Retinal pigment epithelial cell (primary cell): ENCODE measurements at regions not wholly inside any gene's neighbourhood (a gene's known extent, or its start where the extent isn't known, plus 50 kb on each side); places are given as distances from the start of the nearest gene placed in this dataset.
"Not testable (repeated sequence)": the region's sequence is repeated elsewhere in the genome, so short reads cannot be mapped to it uniquely, and the experiment has no call there.

Experiments
- DNase-seq: peaks from one replicate; pipeline ENCODE4 v3.0.0-alpha.2; 2010; ENCODE audit warnings: low read depth
- H3K4me3 ChIP-seq: 2 replicates; pipeline ENCODE4 v1.5.1; 2011; ENCODE audit warnings: mild to moderate bottlenecking, low read length, control low read depth, moderate library complexity
- TF ChIP-seq, protein P1 (sequence below): conservative IDR thresholded peaks from 2 replicates; pipeline ENCODE4 v1.5.1; 2011; ENCODE audit warnings: low read depth, low read length, control low read depth, inconsistent platforms

DNA sequence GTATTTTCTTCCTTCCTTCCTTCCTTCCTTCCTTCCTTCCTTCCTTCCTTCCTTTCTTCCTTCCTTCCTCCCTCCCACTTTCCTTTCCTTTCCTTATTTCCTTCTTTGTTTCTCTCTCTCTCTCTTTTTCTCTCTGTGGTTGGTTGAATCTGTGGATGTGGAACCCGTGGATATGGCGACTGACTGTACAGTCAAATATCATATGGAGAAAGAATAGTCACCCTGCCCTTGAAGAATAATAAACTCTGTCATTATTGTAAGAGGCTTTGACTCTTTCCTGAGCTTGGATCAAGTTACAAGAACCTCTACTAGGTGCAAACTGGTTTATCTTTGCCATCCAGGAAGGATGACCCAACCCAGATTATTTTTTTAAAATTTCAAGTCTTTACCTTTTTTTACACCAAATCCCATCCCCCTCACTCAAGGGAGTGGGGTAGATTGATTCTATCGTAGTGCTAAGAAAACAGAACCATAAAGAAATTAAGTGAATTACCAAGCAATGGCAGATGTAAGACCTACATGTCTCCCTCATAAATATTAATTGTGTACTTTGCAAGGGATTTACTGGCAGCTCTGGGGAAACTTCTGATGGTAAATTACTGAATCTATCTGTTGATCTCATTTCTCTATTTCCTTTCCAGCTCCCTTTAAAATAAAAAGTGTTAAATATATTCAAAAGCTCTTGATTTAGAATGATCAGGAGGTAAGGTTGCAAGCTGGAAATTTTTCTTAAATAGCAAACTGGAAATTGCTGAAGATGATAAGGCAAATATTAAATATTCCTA is 667.5 kb downstream of the UTRN start:
- no peak overlapping the region for H3K4me3 ChIP-seq
- TF ChIP-seq, protein P1, sequence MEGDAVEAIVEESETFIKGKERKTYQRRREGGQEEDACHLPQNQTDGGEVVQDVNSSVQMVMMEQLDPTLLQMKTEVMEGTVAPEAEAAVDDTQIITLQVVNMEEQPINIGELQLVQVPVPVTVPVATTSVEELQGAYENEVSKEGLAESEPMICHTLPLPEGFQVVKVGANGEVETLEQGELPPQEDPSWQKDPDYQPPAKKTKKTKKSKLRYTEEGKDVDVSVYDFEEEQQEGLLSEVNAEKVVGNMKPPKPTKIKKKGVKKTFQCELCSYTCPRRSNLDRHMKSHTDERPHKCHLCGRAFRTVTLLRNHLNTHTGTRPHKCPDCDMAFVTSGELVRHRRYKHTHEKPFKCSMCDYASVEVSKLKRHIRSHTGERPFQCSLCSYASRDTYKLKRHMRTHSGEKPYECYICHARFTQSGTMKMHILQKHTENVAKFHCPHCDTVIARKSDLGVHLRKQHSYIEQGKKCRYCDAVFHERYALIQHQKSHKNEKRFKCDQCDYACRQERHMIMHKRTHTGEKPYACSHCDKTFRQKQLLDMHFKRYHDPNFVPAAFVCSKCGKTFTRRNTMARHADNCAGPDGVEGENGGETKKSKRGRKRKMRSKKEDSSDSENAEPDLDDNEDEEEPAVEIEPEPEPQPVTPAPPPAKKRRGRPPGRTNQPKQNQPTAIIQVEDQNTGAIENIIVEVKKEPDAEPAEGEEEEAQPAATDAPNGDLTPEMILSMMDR, result no peak
- DNase-seq, result no peak

DNA sequence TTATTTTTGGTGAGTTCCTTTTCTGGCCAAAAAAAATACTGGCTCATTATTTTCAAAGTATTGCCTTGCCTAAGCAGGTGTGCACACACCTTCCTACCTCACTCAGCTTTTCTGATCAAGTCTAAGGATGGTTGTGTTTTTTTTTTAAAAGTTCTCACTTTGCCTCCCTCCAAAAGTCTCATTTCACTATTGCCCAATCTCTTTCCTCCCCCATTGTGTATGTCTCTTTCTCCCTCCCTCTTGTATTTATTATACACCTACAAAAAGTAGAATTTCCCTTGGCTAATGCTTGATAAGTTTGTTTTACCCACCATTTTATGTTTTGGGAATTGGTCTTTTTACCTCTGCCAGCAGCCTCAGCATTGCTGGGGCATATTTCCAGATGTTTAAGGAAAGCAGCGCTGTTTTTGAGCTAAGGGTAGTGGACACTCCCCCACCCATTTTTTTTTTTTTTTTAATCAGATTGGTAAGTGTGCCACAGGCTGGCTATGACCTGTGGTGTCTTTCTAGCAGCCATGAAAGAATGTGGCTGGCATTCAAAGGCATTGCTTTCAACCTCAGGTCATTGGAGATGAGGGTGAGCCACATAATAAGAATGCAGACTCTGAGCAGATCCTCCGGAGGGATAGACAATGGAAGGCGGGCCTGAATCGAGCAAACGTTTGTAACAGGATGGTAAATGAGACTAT is 668.6 kb downstream of the UTRN start:
- TF ChIP-seq, protein P1, result no peak
- peak; percentile 29 for DNase-seq
- H3K4me3 ChIP-seq, result no peak overlapping the region

DNA sequence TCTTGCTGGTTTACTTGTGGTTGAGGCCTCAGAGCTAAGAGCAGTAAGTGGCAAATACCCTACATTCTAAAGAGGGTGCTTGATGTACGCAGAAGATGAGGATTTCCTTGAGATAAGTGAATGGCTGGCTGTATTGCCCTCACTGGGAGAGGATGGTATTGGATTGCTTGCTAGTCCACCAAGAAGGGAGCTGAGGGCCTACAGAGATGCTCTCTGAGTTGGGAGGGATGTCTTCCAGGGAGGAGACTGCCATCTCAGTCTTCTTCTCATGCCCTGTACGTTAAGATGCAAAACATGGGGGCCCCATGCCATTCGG is 669.1 kb downstream of the UTRN start:
- TF ChIP-seq, protein P1, result no peak
- no peak for DNase-seq
- H3K4me3 ChIP-seq, result no peak overlapping the region

DNA sequence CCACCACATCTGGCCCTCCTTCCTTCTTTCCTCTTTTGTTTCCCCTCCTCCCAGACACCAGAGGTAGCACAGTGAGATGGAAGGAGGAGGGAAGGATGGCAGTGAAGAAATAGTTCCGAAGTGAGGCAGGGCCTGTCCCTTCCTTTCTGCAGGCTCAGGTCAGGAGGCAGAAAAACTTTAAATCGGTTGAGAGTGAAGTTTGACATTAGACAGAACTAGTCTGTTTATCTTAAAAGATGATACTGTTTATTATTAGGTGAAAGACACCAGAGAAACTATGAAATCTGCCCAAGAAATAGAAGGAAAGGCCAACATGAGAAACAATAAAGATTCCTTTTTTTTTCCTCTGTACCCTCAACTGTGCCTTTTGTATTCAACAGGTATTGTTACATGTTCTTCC is 670.3 kb downstream of the UTRN start:
- TF ChIP-seq, protein P1, result no peak
- no peak overlapping the region for H3K4me3 ChIP-seq
- no peak for DNase-seq

DNA sequence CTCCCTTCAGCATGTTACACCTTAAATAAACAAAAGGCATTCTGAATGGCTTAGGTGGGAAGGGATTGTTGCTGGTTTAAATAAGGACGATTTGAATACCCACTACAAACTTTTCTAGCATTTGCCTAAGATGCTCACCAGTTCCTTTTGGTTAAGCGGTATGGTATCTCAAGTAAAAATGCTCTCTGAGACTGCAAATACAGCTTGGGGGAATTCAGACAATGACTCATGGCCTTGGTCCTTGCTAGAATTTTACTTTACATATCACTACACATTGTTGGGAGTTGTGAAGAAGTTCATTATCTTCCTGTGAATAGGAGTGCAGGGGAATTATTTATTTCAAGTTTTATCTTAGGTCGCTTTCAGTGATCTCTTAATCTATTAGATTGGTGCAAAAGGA is 670.7 kb downstream of the UTRN start:
- peak; percentile 9 for DNase-seq
- no peak overlapping the region for H3K4me3 ChIP-seq
- TF ChIP-seq, protein P1, result no peak

DNA sequence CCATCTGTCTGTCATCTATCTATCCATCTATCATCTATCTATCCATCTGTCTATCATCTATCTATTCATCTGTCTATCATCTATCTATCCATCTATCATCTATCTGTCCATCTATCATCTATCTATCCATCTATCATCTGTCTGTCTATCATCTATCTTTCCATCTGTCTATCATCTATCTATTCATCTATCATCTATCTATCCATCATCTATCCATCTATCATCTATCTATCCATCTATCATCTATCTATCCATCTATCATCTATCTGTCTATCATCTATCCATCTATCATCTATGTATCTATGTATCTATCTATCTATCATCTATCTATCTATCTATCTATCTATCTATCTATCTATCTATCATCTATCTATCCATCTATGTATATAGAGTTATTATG is 671.6 kb downstream of the UTRN start:
- not testable (repeated sequence) for DNase-seq, H3K4me3 ChIP-seq

DNA sequence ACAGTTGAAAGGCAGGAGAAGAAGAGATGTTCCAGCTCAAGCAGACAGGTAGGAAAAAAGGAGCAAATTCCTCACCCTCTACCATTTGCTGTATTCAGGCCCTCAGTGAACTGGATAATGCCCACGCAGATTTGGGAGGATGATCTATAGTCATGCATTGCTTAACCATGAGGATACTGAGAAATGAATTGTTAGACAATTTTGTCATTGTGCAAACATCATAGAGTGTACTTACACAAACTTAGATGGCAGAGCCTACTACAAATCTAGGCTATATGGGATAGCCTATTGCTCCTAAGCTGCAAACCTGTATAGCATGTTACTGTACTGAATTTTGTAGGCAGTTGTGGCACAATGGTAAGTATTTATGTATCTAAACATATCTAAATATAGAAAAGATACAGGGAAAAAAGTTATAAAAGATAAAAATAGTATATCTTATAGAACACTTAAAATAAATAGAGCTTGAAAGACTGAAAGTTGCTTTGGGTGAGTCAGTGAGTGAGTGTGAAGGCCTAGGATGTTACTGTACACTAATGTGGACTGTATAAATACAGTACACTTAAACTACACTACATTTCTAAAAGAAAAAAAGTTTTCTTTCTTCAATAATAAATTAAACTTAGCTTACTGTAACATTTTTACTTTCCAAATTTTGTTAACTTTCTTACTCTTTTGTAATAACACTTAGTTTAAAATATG is 672.3 kb downstream of the UTRN start:
- TF ChIP-seq, protein P1, result no peak
- DNase-seq, result no peak
- H3K4me3 ChIP-seq, result no peak overlapping the region
